HG03521 (cell line): ENCODE measurements at regions not wholly inside any gene's neighbourhood (a gene's known extent, or its start where the extent isn't known, plus 50 kb on each side); places are given as distances from the start of the nearest gene placed in this dataset.
"Not testable (repeated sequence)": the region's sequence is repeated elsewhere in the genome, so short reads cannot be mapped to it uniquely, and the experiment has no call there.

Experiments used
- ATAC-seq: cut with Tn5 transposase; IDR thresholded peaks from one replicate; pipeline ENCODE4 v1.9.1; 2021; ENCODE audit warnings: mild to moderate bottlenecking, moderate library complexity; ENCODE audit not compliant: unreplicated experiment

- ATAC-seq, result no peak
These were observed 1359.0 kb downstream of the OLFM4 start for GRCh38 chr13:54387625-54388024.

GRCh38 chr13:54390841-54391240 lies 1362.2 kb downstream of the OLFM4 start:
- ATAC-seq, result no peak

DNA sequence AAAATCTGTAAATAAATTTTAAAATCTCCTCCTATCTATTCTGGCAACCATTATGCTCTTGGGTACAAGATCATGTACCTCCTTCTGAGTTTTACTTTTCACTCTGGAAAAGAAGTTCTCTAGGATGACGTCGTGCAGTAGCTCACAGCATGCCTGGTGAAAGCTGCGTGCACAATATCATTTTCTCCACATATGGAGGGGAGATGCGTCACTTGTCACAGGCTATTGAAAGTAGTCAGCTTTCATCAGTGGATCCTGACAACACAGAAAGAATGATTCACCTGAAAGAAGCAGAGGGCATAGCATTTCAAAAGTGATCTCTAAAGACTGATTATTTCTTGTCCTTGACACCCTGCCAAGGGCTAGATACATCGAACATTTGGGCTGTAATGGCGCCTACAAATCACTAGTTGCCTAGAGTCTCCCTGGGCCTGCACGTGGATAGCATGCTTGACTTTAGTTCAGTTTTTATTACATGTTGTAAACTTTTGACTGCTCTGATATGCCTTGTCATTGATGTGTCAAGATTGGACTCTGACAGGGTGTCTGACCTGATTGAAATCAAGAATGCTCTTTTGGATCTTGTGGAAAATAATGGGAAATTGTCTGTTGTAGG lies 1365.6 kb downstream of the OLFM4 start:
- no peak for ATAC-seq

GRCh38 chr13:54394908-54395307 lies 1366.3 kb downstream of the OLFM4 start:
- no peak for ATAC-seq

GRCh38 chr13:54402495-54402894 lies 1373.9 kb downstream of the OLFM4 start:
- ATAC-seq, result no peak

- no peak for ATAC-seq
These were observed 1387.2 kb downstream of the OLFM4 start for GRCh38 chr13:54415753-54416366.

- not testable (repeated sequence) for ATAC-seq
These were observed 1394.3 kb downstream of the OLFM4 start for GRCh38 chr13:54422946-54423345.

GRCh38 chr13:54424344-54424743 lies 1395.7 kb downstream of the OLFM4 start:
- no peak for ATAC-seq

- ATAC-seq, result no peak
These were observed 1405.0 kb downstream of the OLFM4 start for GRCh38 chr13:54433493-54434206.

DNA sequence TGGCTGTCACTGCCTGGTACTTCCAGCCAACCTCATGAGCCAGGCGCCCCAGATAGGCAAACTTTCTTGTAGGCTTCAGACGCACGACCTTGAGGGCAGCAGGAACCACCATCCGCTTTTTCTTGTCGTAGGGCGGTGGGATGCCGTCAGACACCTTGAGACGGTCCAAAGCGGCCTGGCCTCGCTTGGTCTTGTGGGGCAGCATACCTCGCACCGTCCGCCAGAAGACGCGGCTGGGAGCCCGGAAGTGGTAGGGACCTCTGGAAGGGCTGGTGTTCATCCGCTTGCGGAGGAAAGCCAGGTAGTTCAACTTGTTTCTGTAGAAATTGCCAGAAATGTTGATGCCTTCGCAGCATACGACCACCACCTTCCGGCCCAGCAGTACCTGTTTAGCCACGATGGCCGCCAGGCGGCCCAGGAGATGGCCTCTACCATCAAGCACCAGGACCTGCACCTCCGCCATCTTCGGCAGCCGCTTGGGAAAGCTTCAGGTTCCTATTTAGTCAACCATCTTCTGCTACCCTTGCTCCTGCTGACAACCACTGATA lies 1412.3 kb downstream of the OLFM4 start:
- ATAC-seq, result not testable (repeated sequence)

DNA sequence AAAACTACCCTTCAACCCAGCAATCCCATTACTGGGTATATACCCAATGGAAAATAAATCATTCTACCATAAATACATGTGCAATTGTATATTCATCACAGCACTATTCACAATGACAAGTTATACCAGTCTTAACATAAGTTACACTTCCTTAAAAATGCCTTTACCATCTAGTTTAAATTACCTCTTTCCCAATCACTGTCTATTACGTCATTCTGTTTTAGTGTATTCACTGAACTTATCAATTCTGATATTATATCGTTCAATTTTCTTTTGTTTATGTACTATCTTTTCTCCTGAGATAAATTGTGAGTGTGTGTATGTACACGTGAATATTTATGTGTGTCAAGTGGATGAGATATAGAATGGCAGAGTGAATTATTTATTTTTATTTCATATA lies 1416.8 kb downstream of the OLFM4 start:
- no peak for ATAC-seq

GRCh38 chr13:54445865-54446264 lies 1417.3 kb downstream of the OLFM4 start:
- no peak for ATAC-seq

GRCh38 chr13:54449922-54450321 lies 1421.3 kb downstream of the OLFM4 start:
- ATAC-seq, result no peak

- ATAC-seq, result no peak
These were observed 1455.6 kb downstream of the OLFM4 start for GRCh38 chr13:54484166-54484565.

GRCh38 chr13:54486421-54487166 lies 1458.0 kb downstream of the OLFM4 start:
- no peak for ATAC-seq

- ATAC-seq, result no peak
These were observed 1460.7 kb downstream of the OLFM4 start for GRCh38 chr13:54489359-54489758.

DNA sequence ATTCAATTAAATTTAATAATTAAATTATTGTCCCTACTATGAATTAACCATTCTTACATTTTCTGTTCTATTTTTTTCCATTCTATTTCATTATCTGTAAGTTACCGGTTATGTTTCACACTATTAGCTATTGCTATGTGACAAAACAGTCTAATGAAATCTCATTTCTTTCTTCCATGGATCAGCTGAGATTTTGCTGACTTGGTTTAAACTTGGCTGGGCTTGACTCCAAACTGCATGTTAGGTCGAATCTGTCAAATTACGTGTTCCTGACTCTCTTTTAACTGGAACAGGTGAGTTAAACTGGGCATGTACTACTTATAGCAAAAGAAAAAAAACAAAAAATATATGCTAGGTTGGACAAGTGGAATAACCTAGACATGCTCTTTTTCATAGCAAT lies 1464.4 kb downstream of the OLFM4 start:
- ATAC-seq, result no peak

- ATAC-seq, result no peak
These were observed 1482.8 kb downstream of the OLFM4 start for GRCh38 chr13:54511366-54511765.

GRCh38 chr13:54513254-54513653 lies 1484.6 kb downstream of the OLFM4 start:
- ATAC-seq, result no peak

DNA sequence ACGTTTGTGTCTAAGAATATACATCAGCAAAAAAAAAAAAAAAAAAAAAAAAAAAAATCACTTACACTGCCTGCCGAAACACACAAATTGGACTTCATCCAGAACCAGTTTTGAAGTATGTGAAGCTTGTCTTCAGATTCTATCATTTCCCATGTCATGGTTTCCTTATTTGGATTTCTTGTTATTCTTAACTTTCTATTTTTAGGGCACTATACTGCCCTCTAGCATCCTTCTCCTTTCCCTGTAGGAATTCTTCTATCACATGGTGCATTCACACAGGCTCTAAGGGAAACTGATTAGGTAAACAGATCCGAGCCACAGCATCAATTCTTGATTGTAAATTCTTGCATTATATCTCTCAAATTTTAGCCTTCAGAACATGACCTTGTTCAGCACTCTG lies 1507.5 kb downstream of the OLFM4 start:
- ATAC-seq, result no peak

GRCh38 chr13:54563286-54563685 lies 1534.7 kb downstream of the OLFM4 start:
- ATAC-seq, result no peak
